HG03280 (cell line): ENCODE measurements at regions not wholly inside any gene's neighbourhood (a gene's known extent, or its start where the extent isn't known, plus 50 kb on each side); places are given as distances from the start of the nearest gene placed in this dataset.

ENCODE experiments used
- ATAC-seq: cut with Tn5 transposase; IDR thresholded peaks from one replicate; pipeline ENCODE4 v1.9.1; 2021; ENCODE audit warnings: mild to moderate bottlenecking, moderate library complexity; ENCODE audit not compliant: unreplicated experiment

GRCh38 chr9:78781681-78782080 lies 484.8 kb downstream of the PSAT1 start:
- no peak for ATAC-seq

- no peak for ATAC-seq
These were observed 485.3 kb downstream of the PSAT1 start for GRCh38 chr9:78782234-78782633.

GRCh38 chr9:78782858-78783257 lies 485.9 kb downstream of the PSAT1 start:
- ATAC-seq = no peak

GRCh38 chr9:78783743-78784142 lies 486.8 kb downstream of the PSAT1 start:
- no peak for ATAC-seq

GRCh38 chr9:78786794-78787193 lies 489.9 kb downstream of the PSAT1 start:
- ATAC-seq = no peak

GRCh38 chr9:78788101-78788500 lies 491.2 kb downstream of the PSAT1 start:
- ATAC-seq = no peak

GRCh38 chr9:78791779-78792178 lies 494.9 kb downstream of the PSAT1 start:
- ATAC-seq = no peak

- ATAC-seq = no peak
These were observed 495.8 kb downstream of the PSAT1 start for GRCh38 chr9:78792745-78793144.

GRCh38 chr9:78805771-78806170 lies 508.8 kb downstream of the PSAT1 start:
- no peak for ATAC-seq

- no peak for ATAC-seq
These were observed 509.7 kb downstream of the PSAT1 start for GRCh38 chr9:78806492-78807160.

GRCh38 chr9:78807286-78807685 lies 510.4 kb downstream of the PSAT1 start:
- no peak for ATAC-seq

GRCh38 chr9:78808048-78808447 lies 511.1 kb downstream of the PSAT1 start:
- no peak for ATAC-seq

GRCh38 chr9:78811622-78812276 lies 514.8 kb downstream of the PSAT1 start:
- ATAC-seq = no peak

GRCh38 chr9:78812665-78813064 lies 515.7 kb downstream of the PSAT1 start:
- ATAC-seq = no peak

- ATAC-seq = no peak
These were observed 516.8 kb downstream of the PSAT1 start for GRCh38 chr9:78813602-78814180.

- peak; percentile 82 for ATAC-seq
These were observed 524.3 kb downstream of the PSAT1 start for GRCh38 chr9:78821126-78821822.

- no peak for ATAC-seq
These were observed 529.6 kb downstream of the PSAT1 start for GRCh38 chr9:78826527-78826926.

- ATAC-seq = no peak
These were observed 531.6 kb downstream of the PSAT1 start for GRCh38 chr9:78828521-78828920.

GRCh38 chr9:78830301-78830700 lies 533.4 kb downstream of the PSAT1 start:
- no peak for ATAC-seq

- no peak for ATAC-seq
These were observed 534.8 kb downstream of the PSAT1 start for GRCh38 chr9:78831726-78832125.

GRCh38 chr9:78835928-78836450 lies 539.1 kb downstream of the PSAT1 start:
- ATAC-seq = no peak

- ATAC-seq = no peak
These were observed 542.3 kb downstream of the PSAT1 start for GRCh38 chr9:78839252-78839651.
